CD4-positive, alpha-beta T cell treated with Interleukin-17A for 1 hour (primary cell): ENCODE measurements at regions not wholly inside any gene's neighbourhood (a gene's known extent, or its start where the extent isn't known, plus 50 kb on each side); places are given as distances from the start of the nearest gene placed in this dataset.

Source experiments
- DNase-seq: peaks from one replicate; pipeline ENCODE4 v3.0.0-alpha.2; 2020

DNA sequence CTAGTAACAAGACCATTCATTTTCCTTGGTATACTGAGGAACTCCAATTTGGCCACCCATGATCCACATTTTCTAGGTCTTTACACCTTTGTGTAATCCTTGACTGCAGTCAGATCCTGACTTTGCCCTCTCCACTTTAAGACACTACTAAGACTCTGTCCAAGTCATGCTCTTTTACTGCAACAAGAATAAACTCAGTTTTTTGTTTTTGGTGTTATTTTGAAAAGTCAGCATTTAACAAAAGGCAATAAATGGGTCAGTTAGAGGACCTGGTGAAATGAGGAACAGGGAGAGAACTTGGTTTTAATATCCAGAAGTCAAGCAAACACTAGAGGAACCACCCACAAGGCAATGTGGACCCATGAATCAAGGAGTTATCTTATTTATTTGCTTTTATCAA lies 252.2 kb upstream of the RBBP8 start:
- DNase-seq = no peak

DNA sequence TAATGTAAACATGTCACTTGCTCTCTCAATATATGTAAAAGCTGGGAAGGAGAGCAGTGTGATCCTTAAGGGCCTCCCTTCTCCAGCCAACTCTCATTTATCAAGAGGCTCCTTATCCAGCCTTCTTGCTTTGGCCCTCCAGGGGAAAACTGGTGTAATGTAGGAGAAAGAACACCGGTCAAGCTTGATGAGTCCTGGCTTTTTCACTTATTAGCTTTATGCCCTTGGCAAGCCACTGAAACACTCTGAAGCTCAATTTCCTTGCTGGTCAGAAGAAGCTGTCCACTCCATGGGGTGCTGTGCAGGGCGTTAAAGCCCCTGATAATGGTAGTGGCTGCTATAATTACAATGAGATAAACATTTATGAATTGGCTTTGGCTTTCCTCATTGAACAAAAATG lies 251.2 kb upstream of the RBBP8 start:
- no peak for DNase-seq

DNA sequence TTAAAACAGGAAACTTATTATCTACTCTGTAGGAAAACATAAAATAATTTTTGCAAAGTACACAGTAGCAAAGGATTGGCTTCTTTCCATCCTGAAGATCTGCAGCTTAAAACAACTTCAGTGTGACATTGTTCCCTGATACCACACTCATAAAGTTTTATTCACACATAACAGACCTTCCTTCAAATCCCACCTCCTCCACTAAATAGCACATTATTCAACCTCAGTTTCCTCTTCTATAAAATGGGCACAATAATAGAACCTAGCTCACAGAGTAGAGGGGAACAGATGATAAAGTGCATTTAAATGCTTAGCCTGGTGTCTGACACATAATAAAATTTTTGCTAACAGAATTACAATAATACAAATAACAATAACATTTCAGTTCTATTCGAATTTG lies 250.4 kb upstream of the RBBP8 start:
- DNase-seq = no peak

DNA sequence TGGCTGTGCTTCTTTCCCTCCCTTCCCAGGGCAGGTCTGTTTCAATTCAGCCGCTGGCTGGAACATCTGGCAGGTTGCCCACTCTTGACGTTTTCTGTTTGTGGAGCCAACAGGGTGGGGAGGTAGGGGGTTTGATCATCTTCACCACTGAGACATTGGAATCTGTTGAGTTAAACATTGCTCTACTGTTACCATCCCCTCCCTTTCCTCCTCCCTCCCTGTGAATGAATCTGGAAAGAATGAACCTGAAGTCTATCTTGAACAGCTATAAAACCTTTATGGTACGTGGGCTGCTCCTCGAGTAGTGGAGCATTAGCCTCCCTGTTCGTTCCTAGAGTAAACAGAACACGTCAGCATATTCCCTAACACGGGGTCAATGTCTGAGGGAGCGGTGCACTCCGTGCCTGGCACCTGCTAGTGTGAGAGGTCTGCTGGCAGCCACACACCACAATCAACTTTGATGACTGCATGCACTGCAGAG lies 249.9 kb upstream of the RBBP8 start:
- DNase-seq = no peak

DNA sequence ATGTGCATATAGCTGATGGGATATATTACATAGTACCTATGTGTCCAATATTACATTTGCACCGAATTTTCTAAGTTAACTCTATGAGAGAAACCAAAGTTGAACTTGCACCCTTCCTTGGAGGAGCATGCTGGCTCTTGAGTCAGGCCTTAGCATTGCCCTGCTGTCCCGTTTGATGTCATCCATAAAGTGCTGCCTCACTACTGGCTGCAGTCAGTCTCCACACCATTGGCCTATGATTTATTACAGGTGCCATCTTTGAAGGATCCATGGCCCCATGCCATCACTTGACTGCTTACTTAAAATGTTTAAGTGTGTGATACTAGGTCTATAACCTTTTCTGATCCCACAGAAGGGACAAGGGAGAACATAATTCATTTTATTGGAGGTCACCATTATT lies 249.3 kb upstream of the RBBP8 start:
- DNase-seq = no peak

DNA sequence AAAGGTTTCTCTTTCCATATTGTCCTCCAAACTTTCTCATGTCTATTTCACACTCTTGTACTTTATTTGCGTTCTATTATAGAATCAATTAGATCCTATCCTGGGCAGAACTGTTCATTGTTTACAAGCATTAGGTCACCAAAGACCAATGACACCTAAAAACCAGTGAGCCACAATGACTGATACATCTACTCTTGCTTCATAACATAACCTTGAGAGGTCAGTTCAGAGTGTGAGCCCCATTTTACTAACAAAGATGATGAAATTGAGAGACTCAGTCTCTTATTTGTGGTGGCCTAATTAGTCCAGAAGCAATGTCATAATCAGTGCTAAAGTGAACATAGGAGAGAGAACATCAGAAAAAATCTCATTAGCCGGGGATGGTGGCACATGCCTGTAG lies 248.9 kb upstream of the RBBP8 start:
- no peak for DNase-seq

DNA sequence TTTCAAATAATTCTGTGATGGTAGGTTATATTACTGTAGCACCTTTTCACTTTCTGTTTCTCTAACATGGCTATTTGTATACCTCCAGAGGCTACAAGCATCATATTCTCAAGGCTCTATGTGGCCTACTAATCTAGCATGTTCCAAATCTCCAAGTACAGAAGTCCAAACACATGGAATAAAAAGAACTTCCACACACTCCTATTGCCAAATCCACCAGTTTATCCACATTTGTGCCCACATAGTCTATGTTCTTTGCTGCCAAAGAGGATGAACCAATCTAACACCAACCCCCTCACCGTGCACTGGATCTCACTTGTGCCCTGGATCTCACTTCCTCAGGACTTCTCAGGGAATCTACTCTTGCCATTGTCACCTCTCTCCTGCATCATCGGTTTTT lies 247.3 kb upstream of the RBBP8 start:
- no peak for DNase-seq

DNA sequence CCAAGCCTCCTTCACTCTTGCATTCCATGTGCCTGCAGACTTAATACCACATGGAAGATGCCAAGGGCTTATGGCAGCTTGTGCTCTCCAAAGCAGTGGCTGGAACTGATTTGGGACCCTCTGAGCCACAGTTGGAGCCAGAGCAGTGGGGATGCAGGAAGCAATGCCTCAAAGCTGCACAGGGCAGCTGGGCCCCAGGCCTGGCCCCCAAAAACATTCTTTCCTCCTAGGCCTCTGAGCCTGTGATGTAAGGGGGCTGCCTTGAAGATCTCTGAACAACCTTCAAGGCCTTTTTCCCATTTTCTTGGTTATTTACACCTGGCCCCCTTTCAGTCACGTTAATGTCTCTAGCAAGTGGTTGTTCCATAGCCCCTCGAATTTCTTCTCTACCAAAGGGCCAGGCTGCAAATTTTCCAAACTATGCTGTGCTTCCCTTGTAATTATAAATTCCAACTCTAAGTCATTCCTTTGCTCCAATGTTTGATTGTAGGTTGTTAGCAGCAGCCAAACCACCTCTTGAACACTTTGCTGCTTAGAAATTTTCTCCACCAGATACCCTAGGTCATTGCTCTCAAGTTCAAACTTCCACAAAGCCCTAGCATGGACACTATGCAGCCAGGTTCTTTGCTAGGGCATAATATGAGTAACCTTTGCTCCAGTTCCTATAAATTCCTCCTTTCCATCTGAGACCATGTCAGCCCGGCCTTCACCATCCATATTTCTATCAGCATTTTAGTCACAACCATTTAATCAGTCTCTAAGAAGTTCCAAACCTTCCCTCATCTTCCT lies 245.0 kb upstream of the RBBP8 start:
- no peak for DNase-seq

DNA sequence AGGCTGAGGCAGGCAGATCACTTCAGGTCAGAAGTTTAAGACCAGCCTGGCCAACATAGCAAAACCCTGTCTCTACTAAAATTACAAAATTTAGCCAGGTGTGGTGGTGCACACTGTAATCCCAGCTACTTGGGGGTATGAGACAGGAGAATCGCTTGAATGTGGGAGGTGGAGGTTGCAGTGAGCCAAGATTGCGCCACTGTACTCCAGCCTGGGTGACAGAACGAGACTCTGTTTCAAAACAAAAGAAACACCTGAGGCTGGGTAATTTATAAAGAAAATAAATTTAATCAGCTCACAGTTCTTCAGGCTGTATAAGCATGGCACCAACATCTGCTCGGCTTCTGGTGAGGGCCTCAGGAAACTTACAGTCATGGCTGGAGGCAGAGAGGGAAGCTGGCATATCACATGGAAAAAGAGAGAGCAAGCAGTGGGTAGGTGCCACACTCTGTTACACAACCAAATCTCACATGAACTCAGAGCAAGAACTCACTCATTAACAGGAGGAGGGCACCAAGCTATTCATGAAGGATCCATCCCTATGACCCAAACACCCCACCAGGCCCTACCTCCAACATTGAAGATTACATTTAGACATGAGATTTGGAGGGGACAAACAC lies 244.1 kb upstream of the RBBP8 start:
- DNase-seq = no peak

DNA sequence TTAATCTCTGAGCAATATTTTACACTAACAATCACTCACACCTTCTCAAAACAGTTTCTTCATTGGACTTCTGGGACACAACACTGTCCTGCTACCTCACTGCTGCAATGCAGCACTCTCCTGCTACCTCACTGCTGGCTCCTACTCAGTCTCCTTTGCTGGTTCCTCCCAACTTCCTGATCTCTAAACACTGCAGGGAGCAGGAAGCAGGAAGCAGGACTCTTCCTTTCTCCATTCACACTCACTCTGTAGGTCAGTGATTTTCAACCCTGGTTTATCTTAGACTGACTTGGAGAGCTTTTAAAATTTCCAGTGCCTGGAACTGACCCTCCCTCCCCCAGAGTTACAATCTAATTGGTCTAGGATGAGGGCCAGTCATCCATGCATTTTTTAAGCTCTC lies 243.4 kb upstream of the RBBP8 start:
- no peak for DNase-seq

DNA sequence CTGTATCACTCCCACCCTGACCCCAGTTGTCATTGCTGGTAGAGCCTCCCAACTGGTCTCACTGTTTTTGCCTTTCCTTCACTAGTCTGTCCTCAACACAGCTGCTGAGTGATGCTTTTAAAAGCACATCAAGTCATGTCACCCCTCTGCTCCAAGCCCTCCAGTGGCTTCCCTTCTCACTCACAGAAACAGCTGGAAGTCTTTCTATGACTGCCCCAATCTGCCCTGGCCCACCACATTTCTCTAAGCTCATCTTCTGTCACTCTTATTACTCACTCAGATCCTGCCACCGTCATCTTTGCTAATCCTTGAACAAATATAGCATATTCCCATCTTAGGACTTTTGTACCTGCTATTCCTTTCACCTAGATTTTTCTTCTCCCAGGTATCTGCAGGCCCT lies 242.6 kb upstream of the RBBP8 start:
- no peak for DNase-seq

DNA sequence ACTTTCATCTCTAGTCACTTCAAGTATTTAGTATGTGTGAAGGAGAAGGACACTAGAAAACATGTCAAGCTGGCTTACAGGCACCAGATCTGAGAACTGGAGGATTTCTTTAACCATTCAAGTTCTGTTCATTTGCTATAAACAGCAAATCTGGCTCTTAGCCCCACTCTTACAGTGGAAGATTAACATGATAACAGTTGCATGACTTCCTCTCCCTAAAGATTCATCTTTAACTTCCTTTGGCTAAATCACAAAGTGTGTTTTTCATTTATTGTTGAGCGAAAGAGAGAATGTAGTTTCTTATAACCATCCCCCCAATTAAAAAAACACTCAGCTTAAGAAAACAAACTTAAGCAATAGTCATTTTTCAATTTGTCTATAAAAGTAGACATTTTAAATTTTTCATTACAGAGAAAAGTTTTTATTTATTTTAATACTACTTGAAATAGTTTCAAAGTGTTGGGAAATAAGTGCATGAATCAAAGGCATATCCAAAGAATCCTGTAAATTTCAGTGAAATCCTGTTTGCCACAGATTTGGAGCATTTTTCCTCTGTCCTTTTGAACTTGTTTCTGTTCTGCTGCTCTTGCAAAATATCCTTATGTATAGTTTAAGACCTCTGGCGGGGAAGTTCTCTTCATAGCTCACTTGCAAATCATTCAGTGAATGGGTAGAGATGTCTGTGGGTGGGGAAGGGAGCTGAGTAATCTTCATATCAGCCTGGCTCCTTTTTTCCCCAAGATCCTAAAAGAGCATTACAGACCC lies 241.0 kb upstream of the RBBP8 start:
- DNase-seq = no peak

DNA sequence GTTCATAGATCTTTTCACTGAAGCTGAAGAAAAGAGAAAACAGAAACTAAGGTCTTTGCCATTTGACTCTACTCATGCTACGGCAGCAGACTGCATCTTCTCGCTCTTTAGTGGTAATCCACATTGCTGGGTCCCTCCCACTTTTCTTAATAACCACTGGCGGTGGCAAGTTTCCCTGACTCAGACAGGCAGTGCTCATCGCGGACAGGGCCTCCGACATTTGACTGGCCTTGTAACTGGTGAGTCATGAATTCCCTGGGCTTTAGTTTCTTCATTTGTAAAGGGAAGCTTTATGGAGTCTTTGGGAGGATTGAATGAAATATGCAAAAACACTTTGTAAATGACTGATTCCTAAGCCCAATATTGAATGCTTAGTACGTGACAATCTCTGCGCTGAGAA lies 238.2 kb upstream of the RBBP8 start:
- DNase-seq = no peak

DNA sequence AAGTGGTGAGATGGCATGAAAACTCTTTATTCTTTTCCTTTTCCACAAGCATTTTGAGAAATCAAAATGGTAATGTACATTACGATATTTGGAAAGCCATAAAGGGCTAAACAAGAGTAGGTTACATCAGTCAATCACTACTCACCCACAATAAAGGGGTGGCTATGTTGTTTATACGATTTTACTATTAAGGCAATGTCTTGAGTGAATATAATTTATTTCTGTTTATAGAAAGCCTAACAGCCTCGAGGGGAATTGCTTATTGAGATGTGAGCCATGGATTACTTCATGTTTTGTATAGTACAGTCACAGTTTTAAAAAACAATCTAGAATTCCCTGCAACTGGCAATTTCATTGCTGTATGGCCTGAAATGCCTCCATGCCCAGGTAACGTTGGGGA lies 237.5 kb upstream of the RBBP8 start:
- no peak for DNase-seq

DNA sequence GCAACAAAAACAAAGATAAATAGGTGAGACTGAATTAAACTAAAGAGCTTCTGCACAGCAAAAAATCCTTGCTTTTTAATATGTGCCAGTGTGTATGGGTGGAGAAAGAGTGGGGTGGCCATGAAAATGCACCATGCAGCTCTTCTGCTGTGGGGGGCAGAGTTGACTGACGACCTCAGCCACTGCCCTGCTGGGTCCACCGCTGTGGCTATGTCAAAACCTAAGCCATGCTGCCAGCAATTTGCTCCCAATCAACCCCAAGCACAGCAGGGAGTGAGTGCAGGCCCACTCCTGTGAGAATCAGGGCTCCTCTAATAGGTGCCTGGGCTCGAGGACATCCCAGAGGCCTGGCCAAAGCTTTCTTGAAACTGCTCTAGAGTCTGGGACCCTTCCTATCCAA lies 235.6 kb upstream of the RBBP8 start:
- DNase-seq = no peak

DNA sequence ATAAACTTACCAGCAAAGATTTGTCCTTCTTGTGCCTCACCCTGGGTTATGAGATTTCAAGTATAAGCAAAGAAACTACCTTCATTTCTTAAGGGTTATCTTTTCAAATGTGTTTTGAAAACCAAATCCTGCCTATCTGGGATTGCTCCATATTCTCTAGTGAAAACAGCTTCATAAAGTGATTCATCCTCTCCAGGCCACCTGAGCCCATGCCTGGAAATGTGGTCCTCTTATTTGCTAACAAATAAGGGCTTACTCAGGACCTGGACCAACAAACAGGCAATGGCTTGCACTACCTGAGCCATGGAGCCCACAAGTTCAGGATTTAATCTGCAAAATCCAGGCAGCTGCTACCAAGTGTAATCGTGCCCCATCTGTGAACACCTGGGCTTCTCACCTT lies 234.4 kb upstream of the RBBP8 start:
- DNase-seq = no peak

DNA sequence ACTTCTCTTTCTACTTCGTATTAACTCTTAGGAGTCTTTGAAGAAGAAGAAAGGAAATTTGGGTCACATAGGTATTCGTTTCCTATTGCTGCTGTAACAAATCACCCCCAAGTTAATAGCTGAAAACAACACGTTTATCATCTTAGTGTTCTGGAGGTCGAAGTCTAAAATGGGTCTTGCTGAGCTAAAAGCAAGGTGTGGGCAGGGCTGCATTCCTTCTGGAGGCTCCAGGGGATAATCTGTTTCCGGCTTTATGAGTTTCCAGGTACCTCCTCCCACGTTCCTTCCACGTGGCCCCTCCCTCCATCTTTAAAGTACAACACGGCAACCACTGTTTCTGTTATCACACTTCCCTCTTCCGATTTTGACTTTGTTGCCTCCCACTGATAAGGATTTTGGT lies 233.5 kb upstream of the RBBP8 start:
- no peak for DNase-seq

DNA sequence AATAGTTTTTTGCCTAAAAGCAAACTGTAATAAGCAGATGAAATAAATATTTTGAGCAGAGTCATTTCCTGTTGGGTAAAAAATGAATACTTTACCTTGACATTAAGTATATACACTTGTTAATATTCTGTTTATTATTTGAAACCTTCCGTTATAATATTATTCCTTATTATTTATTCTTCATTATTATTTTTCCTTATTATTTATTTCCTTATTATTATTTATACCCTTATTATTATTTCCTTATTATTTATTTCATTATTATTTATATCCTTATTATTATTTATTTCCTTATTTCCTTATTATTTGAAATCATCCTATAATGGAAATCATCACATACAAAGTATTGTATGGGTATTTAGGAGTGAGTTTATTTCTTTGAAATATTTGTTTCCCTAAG lies 232.2 kb upstream of the RBBP8 start:
- no peak for DNase-seq

DNA sequence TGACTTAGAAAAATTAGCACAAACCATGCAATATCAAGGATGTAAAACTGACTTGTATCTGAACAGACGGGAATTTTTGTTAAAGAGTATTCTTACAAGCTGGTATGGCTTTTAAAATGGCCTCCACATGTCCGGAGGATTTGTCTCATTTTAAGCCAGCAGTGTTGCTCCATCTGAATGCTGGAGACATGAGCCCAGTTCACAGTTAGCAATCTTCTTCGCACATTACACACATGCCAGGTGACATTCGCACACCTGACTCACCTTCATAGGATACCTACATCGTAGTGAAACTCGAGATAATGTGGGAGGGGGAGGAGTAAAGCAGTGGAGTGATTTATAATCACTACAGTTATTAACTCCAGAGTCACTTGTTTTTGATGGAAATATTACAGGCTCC lies 231.8 kb upstream of the RBBP8 start:
- DNase-seq = no peak

DNA sequence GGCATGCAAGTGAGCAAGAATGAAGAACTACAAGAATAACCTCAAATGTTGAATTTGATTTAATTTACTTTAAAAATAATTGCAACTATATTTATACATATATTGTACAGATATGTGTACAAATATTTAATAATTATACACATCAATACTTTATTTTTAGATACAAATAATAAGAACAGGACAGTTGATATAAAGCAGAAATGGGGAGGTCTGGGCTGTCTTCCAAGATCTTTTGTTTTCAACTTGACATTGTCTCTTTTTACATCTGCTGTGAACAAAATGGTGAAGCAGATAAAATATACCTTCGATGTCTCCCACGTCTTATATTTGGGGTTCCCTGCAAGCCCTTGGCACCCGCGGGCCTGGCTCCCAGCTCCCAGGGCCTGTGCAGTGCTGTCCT lies 231.3 kb upstream of the RBBP8 start:
- DNase-seq = no peak

DNA sequence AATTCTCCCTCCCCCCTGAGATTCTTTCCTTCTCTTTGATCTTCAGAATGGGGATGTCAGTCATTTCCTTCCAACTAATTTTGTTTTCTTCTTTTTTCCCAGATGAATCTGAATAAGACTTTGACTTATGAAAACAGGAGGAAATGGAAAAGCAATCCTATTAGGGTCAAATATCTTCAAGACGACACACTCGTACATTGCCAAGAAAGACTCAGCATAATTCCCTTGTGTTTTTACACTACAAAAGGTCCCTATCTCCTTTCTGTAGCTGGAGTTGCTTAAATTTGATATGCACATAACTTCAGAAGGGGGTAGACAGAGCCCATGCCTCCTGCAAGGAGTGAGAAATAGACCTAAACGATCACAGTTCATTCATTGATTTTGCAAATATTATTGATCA lies 230.3 kb upstream of the RBBP8 start:
- DNase-seq = no peak

DNA sequence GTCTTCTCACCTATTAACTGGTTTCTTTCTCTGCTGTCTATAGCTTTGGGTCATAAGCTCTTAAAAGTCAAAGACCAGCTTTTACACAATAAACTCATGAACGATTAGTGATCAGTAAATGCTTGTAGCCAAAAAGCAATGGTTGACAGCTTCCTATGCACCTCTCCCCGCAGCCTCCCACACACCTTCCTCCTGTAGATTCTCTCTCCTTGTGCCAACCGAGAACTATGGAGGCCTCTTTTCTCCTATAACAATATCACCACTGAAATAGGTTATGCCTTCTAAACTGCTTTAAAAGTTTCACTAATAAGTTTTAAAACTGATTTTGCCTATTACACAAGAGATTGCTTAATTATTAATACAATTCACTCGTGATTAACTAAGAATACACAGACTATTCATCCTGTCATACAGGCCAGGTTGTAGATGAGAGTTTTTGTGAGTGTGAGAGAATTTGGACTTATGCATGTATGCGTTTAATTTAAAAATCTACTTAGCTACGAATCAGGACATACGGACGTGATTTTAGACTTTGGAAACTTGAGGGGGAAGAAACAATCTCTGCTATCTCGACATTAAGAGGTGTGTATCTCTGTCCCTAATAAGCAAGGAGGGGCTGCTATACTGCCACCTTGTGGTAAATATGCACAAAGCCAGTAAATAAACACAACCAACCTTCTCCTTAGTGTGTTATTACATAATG lies 229.1 kb upstream of the RBBP8 start:
- DNase-seq = peak; percentile 42

DNA sequence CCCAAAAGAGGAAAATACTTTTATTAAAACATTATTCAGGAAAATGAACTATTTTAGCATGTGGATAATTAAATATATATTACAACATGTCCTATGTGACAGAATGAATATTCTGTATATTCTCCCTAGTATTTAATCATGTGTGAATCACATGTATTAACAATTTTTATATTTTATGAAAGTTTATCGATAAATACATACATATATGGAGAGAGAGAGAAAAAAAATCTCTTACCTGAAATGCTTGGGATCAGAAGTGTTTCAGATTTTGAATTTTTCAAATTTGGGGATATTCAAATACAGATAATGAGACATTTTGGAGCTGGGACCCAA lies 228.6 kb upstream of the RBBP8 start:
- no peak for DNase-seq

DNA sequence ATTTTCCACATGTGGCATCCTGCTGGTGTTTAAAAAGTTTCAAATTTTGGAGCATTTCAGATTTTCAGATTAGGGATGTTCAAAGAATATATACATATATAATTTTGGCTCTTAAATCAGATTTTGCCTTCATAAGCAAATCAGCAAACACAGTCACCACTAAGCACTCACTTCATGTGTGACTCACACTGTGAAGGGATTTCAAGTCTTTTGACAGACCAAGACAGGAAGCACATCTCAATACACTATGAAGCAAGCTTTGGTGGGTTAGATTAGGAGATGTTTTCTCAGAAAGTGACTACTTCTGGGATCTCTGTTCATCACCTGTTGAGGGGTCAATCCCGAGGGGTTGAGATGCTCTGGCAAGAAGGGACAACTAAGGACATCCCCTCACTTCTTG lies 227.8 kb upstream of the RBBP8 start:
- DNase-seq = no peak
